SU-DHL-6 (cell line): ENCODE measurements at regions not wholly inside any gene's neighbourhood (a gene's known extent, or its start where the extent isn't known, plus 50 kb on each side); places are given as distances from the start of the nearest gene placed in this dataset.

Source experiments
- H2AFZ ChIP-seq: fragments of 200-600 bp; sonication (generic); 2 replicates; pipeline ENCODE4 v1.6.1; 2014; ENCODE audit warnings: low read depth, mild to moderate bottlenecking, moderate library complexity, mixed read lengths, antibody characterized with exemption, low read length; ENCODE audit not compliant: severe bottlenecking
- H3F3A ChIP-seq: fragments of 200-600 bp; shearing (Covaris generic); 2 replicates; pipeline ENCODE4 v1.6.0; 2016; ENCODE audit warnings: antibody characterized with exemption, mild to moderate bottlenecking; ENCODE audit not compliant: insufficient read depth
- H3K27ac ChIP-seq: fragments of 200-600 bp; sonication (generic); 2 replicates; pipeline ENCODE4 v1.5.1; 2016; ENCODE audit warnings: low read depth, mild to moderate bottlenecking, low read length, moderate library complexity, mixed read lengths
- H3K27me3 ChIP-seq: fragments of 200-600 bp; sonication (generic), shearing (Covaris generic); 2 replicates; pipeline ENCODE4 v1.6.0; 2014; ENCODE audit warnings: mild to moderate bottlenecking, low read length
- H3K36me3 ChIP-seq: fragments of 200-600 bp; sonication (generic); 2 replicates; pipeline ENCODE4 v1.6.1; 2014; ENCODE audit warnings: mild to moderate bottlenecking, low read length, mixed read lengths
- H3K4me2 ChIP-seq: fragments of 300-600, 200-600 bp; shearing (Covaris generic), sonication (generic); 2 replicates; pipeline ENCODE4 v1.6.0; 2014; ENCODE audit warnings: low read length, low read depth, mild to moderate bottlenecking; ENCODE audit not compliant: poor library complexity, severe bottlenecking
- H3K4me3 ChIP-seq: fragments of 200-600 bp; sonication (generic); 2 replicates; pipeline ENCODE4 v1.5.1; 2014; ENCODE audit warnings: antibody characterized with exemption, low read length, mild to moderate bottlenecking, mixed read lengths; ENCODE audit not compliant: insufficient read depth, poor library complexity, severe bottlenecking
- H3K79me2 ChIP-seq: fragments of 200-600 bp; sonication (generic); 2 replicates; pipeline ENCODE4 v1.6.1; 2014; ENCODE audit warnings: mild to moderate bottlenecking, low read length, moderate library complexity; ENCODE audit not compliant: insufficient read depth
- H3K9ac ChIP-seq: fragments of 200-600 bp; sonication (generic); 2 replicates; pipeline ENCODE4 v1.7.0; 2014; ENCODE audit warnings: mild to moderate bottlenecking, low read length
- H3K9me2 ChIP-seq: fragments of 200-600 bp; sonication (generic); replicated peaks from 2 replicates; pipeline ENCODE4 v1.6.1; 2014; ENCODE audit warnings: low read length; ENCODE audit not compliant: insufficient read depth
- H3K9me3 ChIP-seq: fragments of 200-600 bp; sonication (generic); 2 replicates; pipeline ENCODE4 v1.6.1; 2014; ENCODE audit warnings: low read length, mixed read lengths; ENCODE audit not compliant: insufficient read depth
- H4K20me1 ChIP-seq: fragments of 200-600 bp; sonication (generic); 2 replicates; pipeline ENCODE4 v1.6.1; 2014; ENCODE audit warnings: low read depth, mild to moderate bottlenecking, antibody characterized with exemption, low read length, moderate library complexity, mixed read lengths
- EZH2phosphoT487 ChIP-seq: fragments of 200-600 bp; sonication (generic), shearing (Covaris generic); conservative IDR thresholded peaks from 2 replicates; pipeline ENCODE4 v1.6.1; 2018; ENCODE audit warnings: mild to moderate bottlenecking, antibody characterized with exemption, low read length, moderate library complexity, mixed read lengths
- TF ChIP-seq, protein P1 (sequence below): fragments of 200-600 bp; sonication (generic); IDR thresholded peaks from one replicate; pipeline ENCODE4 v1.5.1; 2017; ENCODE audit warnings: antibody characterized with exemption, mild to moderate bottlenecking, low read length, moderate library complexity; ENCODE audit not compliant: insufficient read depth, poor library complexity, severe bottlenecking

DNA sequence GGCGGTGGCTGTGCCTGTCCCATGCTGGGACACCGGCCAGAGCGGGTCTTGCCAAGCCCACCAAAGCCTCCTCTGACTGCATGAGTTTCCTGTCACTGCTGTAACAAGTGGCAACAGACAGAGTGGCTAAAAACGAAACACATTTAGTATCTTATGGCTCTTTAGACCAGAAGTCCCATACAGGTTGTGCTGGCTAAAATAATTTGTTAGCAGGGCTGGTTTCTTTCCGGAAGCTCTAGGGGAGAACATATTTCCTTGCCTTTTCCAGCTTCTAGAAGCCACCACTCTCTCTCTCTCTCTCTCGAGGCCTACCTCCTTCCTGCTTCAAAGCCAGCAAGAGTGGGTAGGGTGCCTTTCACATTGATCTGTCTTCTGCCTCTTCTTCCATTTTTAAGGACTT lies 171.6 kb upstream of the PLPP4 start:
- Histone ChIP-seq H3K79me2 (no peaks in the 10 kb centered on the region), H3K27me3 (no peaks in the 10 kb centered on the region), H2AFZ (no peak overlapping the region), H3K27ac (no peak overlapping the region), H3K9me2 (no peaks in the 10 kb centered on the region), H3K36me3 (no peaks in the 10 kb centered on the region), H3K9me3 (no peaks in the 10 kb centered on the region), H3K4me2 (no peak overlapping the region), H3F3A (no peaks in the 10 kb centered on the region), H4K20me1 (no peaks in the 10 kb centered on the region), H3K9ac (no peak overlapping the region), H3K4me3 (no peak overlapping the region)
- TF ChIP-seq, protein P1, sequence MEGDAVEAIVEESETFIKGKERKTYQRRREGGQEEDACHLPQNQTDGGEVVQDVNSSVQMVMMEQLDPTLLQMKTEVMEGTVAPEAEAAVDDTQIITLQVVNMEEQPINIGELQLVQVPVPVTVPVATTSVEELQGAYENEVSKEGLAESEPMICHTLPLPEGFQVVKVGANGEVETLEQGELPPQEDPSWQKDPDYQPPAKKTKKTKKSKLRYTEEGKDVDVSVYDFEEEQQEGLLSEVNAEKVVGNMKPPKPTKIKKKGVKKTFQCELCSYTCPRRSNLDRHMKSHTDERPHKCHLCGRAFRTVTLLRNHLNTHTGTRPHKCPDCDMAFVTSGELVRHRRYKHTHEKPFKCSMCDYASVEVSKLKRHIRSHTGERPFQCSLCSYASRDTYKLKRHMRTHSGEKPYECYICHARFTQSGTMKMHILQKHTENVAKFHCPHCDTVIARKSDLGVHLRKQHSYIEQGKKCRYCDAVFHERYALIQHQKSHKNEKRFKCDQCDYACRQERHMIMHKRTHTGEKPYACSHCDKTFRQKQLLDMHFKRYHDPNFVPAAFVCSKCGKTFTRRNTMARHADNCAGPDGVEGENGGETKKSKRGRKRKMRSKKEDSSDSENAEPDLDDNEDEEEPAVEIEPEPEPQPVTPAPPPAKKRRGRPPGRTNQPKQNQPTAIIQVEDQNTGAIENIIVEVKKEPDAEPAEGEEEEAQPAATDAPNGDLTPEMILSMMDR: no peak
- TF ChIP-seq EZH2phosphoT487: no peak

DNA sequence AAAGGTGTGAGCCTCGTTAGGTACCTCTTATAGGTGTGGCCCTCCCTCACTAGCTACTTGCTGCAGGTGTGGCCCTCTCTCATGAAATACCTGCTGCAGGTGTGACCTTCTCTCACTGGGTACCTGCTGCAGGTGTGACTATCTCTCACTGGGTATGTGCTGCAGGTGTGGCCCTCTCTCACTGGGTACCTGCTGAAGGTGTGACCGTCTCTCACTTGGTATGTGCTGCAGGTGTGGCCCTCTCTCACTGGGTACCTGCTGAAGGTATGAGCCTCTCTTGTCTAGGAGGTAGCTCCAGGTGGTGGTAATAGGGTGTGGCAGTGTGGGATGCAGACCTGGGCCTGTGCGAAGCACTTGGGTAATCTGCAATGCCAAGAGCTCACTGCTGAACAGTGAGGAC lies 170.7 kb upstream of the PLPP4 start:
- Histone ChIP-seq H3K9me2 (no peaks in the 10 kb centered on the region), H3K27me3 (no peaks in the 10 kb centered on the region), H3K27ac (no peak overlapping the region), H4K20me1 (no peaks in the 10 kb centered on the region), H2AFZ (no peak overlapping the region), H3K79me2 (no peaks in the 10 kb centered on the region), H3K36me3 (no peaks in the 10 kb centered on the region), H3F3A (no peaks in the 10 kb centered on the region), H3K4me3 (no peak overlapping the region), H3K9me3 (no peaks in the 10 kb centered on the region), H3K9ac (no peak overlapping the region), H3K4me2 (no peak overlapping the region)
- TF ChIP-seq, protein P1: no peak
- no peak for TF ChIP-seq EZH2phosphoT487

- Histone ChIP-seq H3K36me3 (no peaks in the 10 kb centered on the region), H3K27ac (no peak overlapping the region), H3K4me2 (no peak overlapping the region), H3K27me3 (no peaks in the 10 kb centered on the region), H3K9ac (no peak overlapping the region), H2AFZ (no peak overlapping the region), H3K9me3 (no peaks in the 10 kb centered on the region), H3K9me2 (0 out of 2 replicates have a peak, but pooled peaks cover 1% of the 10 kb centered on the region), H4K20me1 (no peaks in the 10 kb centered on the region), H3K79me2 (no peaks in the 10 kb centered on the region), H3K4me3 (no peak overlapping the region), H3F3A (no peaks in the 10 kb centered on the region)
- no peak for TF ChIP-seq EZH2phosphoT487
- TF ChIP-seq, protein P1: no peak
Measured at GRCh38 chr10:120300513-120300912, 156.5 kb upstream of the PLPP4 start.

DNA sequence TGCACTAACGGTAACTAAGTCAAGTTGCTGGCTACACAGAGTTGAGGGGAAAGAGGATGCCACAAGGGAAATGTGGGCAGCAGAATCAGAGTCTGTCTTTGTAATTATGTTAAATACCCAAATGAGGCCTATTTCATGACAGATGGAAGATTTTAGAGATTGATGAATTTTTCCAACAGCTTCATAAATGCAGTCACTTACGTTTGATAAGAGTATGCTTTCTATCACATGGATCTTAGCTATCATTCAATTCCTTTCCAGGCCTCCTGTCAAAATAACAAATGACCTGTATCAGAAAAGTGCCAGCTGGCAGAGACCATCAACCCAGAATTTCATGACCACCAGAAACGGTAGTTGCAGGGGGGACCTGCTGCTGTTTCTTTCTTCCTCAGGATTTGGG lies 148.4 kb upstream of the PLPP4 start:
- H3K9me2 ChIP-seq: 0 out of 2 replicates have a peak, but pooled peaks cover 3% of the 10 kb centered on the region
- no peaks in the 10 kb centered on the region for H3K79me2 ChIP-seq
- no peak overlapping the region for H3K27ac ChIP-seq
- no peaks in the 10 kb centered on the region for H3K27me3 ChIP-seq
- TF ChIP-seq, protein P1: no peak
- no peak for TF ChIP-seq EZH2phosphoT487
- H3K9me3 ChIP-seq: no peaks in the 10 kb centered on the region
- H2AFZ ChIP-seq: no peak overlapping the region
- no peaks in the 10 kb centered on the region for H3F3A ChIP-seq
- no peaks in the 10 kb centered on the region for H4K20me1 ChIP-seq
- H3K36me3 ChIP-seq: no peaks in the 10 kb centered on the region
- no peak overlapping the region for H3K9ac ChIP-seq
- no peak overlapping the region for H3K4me2 ChIP-seq
- H3K4me3 ChIP-seq: no peak overlapping the region
